ENCODE measurements at regions not wholly inside any gene's neighbourhood (a gene's known extent, or its start where the extent isn't known, plus 50 kb on each side); places are given as distances from the start of the nearest gene placed in this dataset.
"Not testable (repeated sequence)": the region's sequence is repeated elsewhere in the genome, so short reads cannot be mapped to it uniquely, and the experiment has no call there.

DNA sequence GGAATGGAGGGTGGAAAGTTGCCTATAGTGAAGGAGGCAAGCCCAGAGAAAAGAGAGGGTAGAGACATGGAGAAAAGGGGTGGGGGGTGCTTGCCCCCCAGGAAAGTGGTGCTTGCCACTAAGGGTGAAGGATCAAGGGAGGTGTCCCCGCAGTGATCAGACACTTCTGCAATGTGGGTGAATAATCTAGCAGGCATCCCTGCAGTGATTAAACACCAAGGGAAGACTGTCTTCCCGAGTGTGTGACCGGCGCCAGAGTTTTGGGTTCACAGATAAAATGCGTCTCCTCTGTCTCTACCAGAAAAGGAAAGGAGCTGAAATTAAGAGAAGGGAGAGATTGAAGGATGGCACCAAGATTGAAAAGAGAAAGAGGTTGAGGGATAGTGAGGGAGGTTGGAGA lies 1076.9 kb downstream of the DNAJB9 start:
- H3K27ac ChIP-seq (ENCODE audit: low read depth, low read length); intact Hi-C loops (cut with micrococcal nuclease); H3K9me3 Mint-ChIP-seq; H3K36me3 Mint-ChIP-seq; ATAC-seq; H3K27me3 ChIP-seq (ENCODE audit: control insufficient read depth in 2 of 2, insufficient read depth in 2 of 2, low read length in 2 of 2); POLR2A ChIA-PET; H3K27ac Mint-ChIP-seq; H3K36me3 ChIP-seq (ENCODE audit: control insufficient read depth in 2 of 3, insufficient read depth in 3 of 3, low read length in 3 of 3); H3K4me1 ChIP-seq (ENCODE audit: control insufficient read depth in 2 of 2, insufficient read depth in 2 of 2, low read length in 2 of 2); CTCF ChIA-PET; H3K4me1 Mint-ChIP-seq; H3K9me3 ChIP-seq (ENCODE audit: control insufficient read depth in 2 of 3, low read length in 3 of 3); DNase-seq; H3K27me3 Mint-ChIP-seq; H3K4me3 Mint-ChIP-seq; H3K4me3 ChIP-seq (ENCODE audit: low read length): not testable (repeated sequence)

DNA sequence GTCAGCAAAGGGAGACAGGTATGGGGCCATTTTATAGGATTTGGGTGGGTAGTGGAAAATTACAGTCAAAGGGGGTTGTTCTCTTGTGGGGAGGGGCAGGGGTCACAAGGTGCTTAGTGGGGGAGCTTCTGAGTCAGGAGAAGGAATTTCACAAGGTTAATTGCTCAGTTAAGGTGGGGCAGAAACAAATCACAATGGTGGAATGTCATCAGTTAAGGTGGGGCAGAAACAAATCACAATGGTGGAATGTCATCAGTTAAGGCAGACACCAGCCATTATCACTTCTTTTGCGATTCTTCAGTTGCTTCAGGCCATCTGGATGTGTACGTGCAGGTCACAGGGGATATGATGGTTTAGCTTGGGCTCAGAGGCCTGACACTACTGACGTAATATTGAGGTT lies 1077.6 kb downstream of the DNAJB9 start:
- H3K4me1 ChIP-seq (ENCODE audit: control insufficient read depth in 2 of 2, insufficient read depth in 2 of 2, low read length in 2 of 2); H3K36me3 Mint-ChIP-seq; DNase-seq; ATAC-seq; H3K27me3 Mint-ChIP-seq; H3K27ac ChIP-seq (ENCODE audit: low read depth, low read length); H3K27ac Mint-ChIP-seq; intact Hi-C loops (cut with micrococcal nuclease); POLR2A ChIA-PET; H3K27me3 ChIP-seq (ENCODE audit: control insufficient read depth in 2 of 2, insufficient read depth in 2 of 2, low read length in 2 of 2); H3K9me3 ChIP-seq (ENCODE audit: control insufficient read depth in 2 of 3, low read length in 3 of 3); H3K4me1 Mint-ChIP-seq; H3K4me3 Mint-ChIP-seq; CTCF ChIA-PET; H3K9me3 Mint-ChIP-seq; H3K36me3 ChIP-seq (ENCODE audit: control insufficient read depth in 2 of 3, insufficient read depth in 3 of 3, low read length in 3 of 3); H3K4me3 ChIP-seq (ENCODE audit: low read length): not testable (repeated sequence)

DNA sequence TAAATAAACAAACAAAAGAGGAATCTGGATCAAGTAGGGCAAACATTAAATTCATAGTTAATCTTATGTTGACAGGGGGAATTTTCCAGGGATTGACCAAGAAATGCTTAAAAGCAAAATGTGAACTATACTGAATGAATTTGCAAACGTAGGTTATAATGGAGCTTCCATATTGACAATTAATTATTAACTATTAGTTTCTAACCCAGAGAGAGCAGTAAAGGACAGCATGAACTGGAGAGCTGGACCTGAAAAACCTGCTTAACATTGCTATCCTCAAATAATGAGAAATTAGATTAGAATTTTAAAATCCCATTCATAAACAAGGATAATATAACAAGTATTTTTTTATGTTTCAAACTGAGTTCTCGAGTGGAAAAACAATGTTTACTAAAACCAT lies 1089.6 kb downstream of the DNAJB9 start:
- DNase-seq (no peak), ATAC-seq (no peak)
- intact Hi-C loops (cut with micrococcal nuclease): no loop called here
- POLR2A ChIA-PET: no interaction called here
- Mint-ChIP-seq H3K4me1 (no peaks in the 10 kb centered on the region), H3K9me3 (peaks cover 0 to 2% (median 0%) of the 10 kb centered on the region in 11 donors), H3K27me3 (no peaks in the 10 kb centered on the region), H3K36me3 (no peaks in the 10 kb centered on the region), H3K4me3 (no peak overlapping the region), H3K27ac (no peak overlapping the region)
- no peaks in the 10 kb centered on the region for H3K36me3 ChIP-seq (ENCODE audit: control insufficient read depth in 2 of 3, insufficient read depth in 3 of 3, low read length in 3 of 3)
- no peaks in the 10 kb centered on the region for H3K9me3 ChIP-seq (ENCODE audit: control insufficient read depth in 2 of 3, low read length in 3 of 3)
- no peak overlapping the region for H3K4me3 ChIP-seq (ENCODE audit: low read length)
- no peak overlapping the region for H3K27ac ChIP-seq (ENCODE audit: low read depth, low read length)
- H3K27me3 ChIP-seq (ENCODE audit: control insufficient read depth in 2 of 2, insufficient read depth in 2 of 2, low read length in 2 of 2): no peaks in the 10 kb centered on the region
- CTCF ChIA-PET: no interaction called here
- H3K4me1 ChIP-seq (ENCODE audit: control insufficient read depth in 2 of 2, insufficient read depth in 2 of 2, low read length in 2 of 2): no peaks in the 10 kb centered on the region

DNA sequence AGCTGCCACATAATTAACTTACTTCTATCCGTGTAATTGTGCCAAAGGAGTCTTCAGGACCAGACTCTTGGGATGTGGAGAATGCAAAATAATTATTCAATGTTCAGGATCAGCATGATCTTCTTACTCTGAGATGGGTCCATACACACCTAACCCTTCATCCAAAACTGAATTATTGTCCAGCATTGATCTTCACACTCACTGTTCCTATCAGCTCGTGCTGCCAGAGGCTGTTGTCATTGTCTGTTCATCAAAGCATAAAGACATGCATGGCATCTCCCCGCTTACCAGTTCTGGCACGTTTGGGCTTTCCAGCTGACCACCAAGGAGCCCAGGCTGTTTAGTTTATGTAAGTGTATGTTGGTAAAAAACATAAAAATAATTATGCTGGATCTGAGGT lies 1090.7 kb downstream of the DNAJB9 start:
- DNase-seq: no peak
- Histone ChIP-seq H3K27ac (ENCODE audit: low read depth, low read length) (no peak overlapping the region), H3K4me3 (ENCODE audit: low read length) (no peak overlapping the region), H3K4me1 (ENCODE audit: control insufficient read depth in 2 of 2, insufficient read depth in 2 of 2, low read length in 2 of 2) (no peaks in the 10 kb centered on the region), H3K27me3 (ENCODE audit: control insufficient read depth in 2 of 2, insufficient read depth in 2 of 2, low read length in 2 of 2) (no peaks in the 10 kb centered on the region), H3K9me3 (ENCODE audit: control insufficient read depth in 2 of 3, low read length in 3 of 3) (no peaks in the 10 kb centered on the region), H3K36me3 (ENCODE audit: control insufficient read depth in 2 of 3, insufficient read depth in 3 of 3, low read length in 3 of 3) (no peaks in the 10 kb centered on the region)
- Mint-ChIP-seq H3K36me3 (no peaks in the 10 kb centered on the region), H3K27ac (no peak overlapping the region), H3K4me3 (no peak overlapping the region), H3K9me3 (no peaks in the 10 kb centered on the region), H3K4me1 (no peaks in the 10 kb centered on the region), H3K27me3 (no peaks in the 10 kb centered on the region)
- intact Hi-C loops (cut with micrococcal nuclease): no loop called here
- ATAC-seq: no peak
- ChIA-PET CTCF (no interaction called here), POLR2A (no interaction called here)

DNA sequence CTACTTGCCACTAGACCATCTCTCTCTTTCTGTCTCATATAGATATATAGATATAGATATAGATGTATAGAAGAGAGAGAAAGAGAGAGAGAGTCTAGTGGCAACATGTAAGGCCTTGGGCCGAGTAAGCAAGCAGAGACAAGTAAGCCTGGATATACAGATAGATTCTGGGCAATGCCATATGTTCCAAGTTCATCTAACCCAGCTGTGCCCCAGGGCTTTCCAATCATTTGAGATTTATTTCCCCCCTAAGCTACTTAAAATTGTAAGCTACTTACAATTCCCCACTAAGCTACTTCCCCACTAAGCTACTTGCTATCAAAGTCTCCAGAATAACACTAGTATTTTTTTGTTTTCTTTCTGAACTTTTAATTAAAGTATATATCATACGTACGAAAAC lies 1094.1 kb downstream of the DNAJB9 start:
- Histone ChIP-seq H3K27ac (ENCODE audit: low read depth, low read length) (no peak overlapping the region), H3K9me3 (ENCODE audit: control insufficient read depth in 2 of 3, low read length in 3 of 3) (no peaks in the 10 kb centered on the region), H3K4me1 (ENCODE audit: control insufficient read depth in 2 of 2, insufficient read depth in 2 of 2, low read length in 2 of 2) (no peaks in the 10 kb centered on the region), H3K36me3 (ENCODE audit: control insufficient read depth in 2 of 3, insufficient read depth in 3 of 3, low read length in 3 of 3) (no peaks in the 10 kb centered on the region), H3K27me3 (ENCODE audit: control insufficient read depth in 2 of 2, insufficient read depth in 2 of 2, low read length in 2 of 2) (no peaks in the 10 kb centered on the region), H3K4me3 (ENCODE audit: low read length) (no peak overlapping the region)
- no peak for DNase-seq
- Mint-ChIP-seq H3K4me3 (no peak overlapping the region), H3K9me3 (peaks cover 0 to 1% (median 0%) of the 10 kb centered on the region in 11 donors), H3K27me3 (no peaks in the 10 kb centered on the region), H3K36me3 (no peaks in the 10 kb centered on the region), H3K27ac (no peak overlapping the region), H3K4me1 (no peaks in the 10 kb centered on the region)
- ChIA-PET POLR2A (no interaction called here), CTCF (no interaction called here)
- intact Hi-C loops (cut with micrococcal nuclease): no loop called here
- no peak for ATAC-seq

DNA sequence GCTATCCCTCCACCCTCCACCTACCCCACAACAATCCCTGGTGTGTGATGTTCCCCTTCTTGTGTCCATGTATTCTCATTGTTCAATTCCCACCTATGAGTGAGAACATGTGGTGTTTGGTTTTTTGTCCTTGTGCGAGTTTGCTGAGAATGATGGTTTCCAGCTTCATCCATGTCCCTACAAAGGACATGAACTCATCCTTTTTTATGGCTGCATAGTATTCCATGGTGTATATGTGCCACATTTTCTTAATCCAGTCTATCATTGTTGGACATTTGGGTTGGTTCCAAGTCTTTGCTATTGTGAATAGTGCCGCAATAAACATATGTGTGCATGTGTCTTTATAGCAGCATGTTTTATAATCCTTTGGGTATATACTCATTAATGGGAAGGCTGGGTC lies 1117.6 kb downstream of the DNAJB9 start:
- POLR2A ChIA-PET; H3K27me3 Mint-ChIP-seq; H3K4me3 ChIP-seq (ENCODE audit: low read length); intact Hi-C loops (cut with micrococcal nuclease); CTCF ChIA-PET; DNase-seq; H3K4me1 Mint-ChIP-seq; H3K9me3 Mint-ChIP-seq; H3K4me1 ChIP-seq (ENCODE audit: control insufficient read depth in 2 of 2, insufficient read depth in 2 of 2, low read length in 2 of 2); H3K27me3 ChIP-seq (ENCODE audit: control insufficient read depth in 2 of 2, insufficient read depth in 2 of 2, low read length in 2 of 2); H3K27ac Mint-ChIP-seq; H3K36me3 Mint-ChIP-seq; H3K36me3 ChIP-seq (ENCODE audit: control insufficient read depth in 2 of 3, insufficient read depth in 3 of 3, low read length in 3 of 3); ATAC-seq; H3K4me3 Mint-ChIP-seq; H3K9me3 ChIP-seq (ENCODE audit: control insufficient read depth in 2 of 3, low read length in 3 of 3); H3K27ac ChIP-seq (ENCODE audit: low read depth, low read length): not testable (repeated sequence)

DNA sequence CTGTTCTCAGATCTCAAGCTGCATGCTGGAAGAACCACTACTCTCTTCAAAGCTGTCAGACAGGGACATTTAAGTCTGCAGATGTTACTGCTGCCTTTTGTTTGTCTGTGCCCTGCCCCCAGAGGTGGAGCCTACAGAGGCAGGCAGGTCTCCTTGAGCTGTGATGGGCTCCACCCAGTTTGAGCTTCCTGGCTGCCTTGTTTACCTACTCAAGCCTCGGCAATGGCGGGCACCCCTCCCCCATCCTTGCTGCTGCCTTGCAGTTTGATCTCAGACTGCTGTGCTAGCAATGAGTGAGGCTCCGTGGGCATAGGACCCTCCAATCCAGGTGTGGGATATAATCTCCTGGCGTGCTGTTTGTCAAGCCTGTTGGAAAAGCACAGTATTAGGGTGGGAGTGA lies 1122.9 kb downstream of the DNAJB9 start:
- H3K9me3 ChIP-seq (ENCODE audit: control insufficient read depth in 2 of 3, low read length in 3 of 3); ATAC-seq; H3K36me3 ChIP-seq (ENCODE audit: control insufficient read depth in 2 of 3, insufficient read depth in 3 of 3, low read length in 3 of 3); CTCF ChIA-PET; DNase-seq; H3K36me3 Mint-ChIP-seq; H3K4me1 Mint-ChIP-seq; H3K27me3 ChIP-seq (ENCODE audit: control insufficient read depth in 2 of 2, insufficient read depth in 2 of 2, low read length in 2 of 2); H3K27ac ChIP-seq (ENCODE audit: low read depth, low read length); H3K4me1 ChIP-seq (ENCODE audit: control insufficient read depth in 2 of 2, insufficient read depth in 2 of 2, low read length in 2 of 2); H3K4me3 ChIP-seq (ENCODE audit: low read length); H3K4me3 Mint-ChIP-seq; POLR2A ChIA-PET; H3K27ac Mint-ChIP-seq; H3K27me3 Mint-ChIP-seq; intact Hi-C loops (cut with micrococcal nuclease): not testable (repeated sequence)
- H3K9me3 Mint-ChIP-seq: peaks cover 0 to 19% (median 10%) of the 10 kb centered on the region in 11 donors

Data from naive thymus-derived CD4-positive, alpha-beta T cell (primary cell).